Progenitor cell of endocrine pancreas (in vitro differentiated cells): ENCODE measurements at regions not wholly inside any gene's neighbourhood (a gene's known extent, or its start where the extent isn't known, plus 50 kb on each side); places are given as distances from the start of the nearest gene placed in this dataset.

ENCODE experiments used
- DNase-seq: peaks from one replicate; pipeline ENCODE4 v3.0.0; 2021; ENCODE audit warnings: low spot score; ENCODE audit not compliant: unreplicated experiment
- H3K27ac Mint-ChIP-seq: 2 replicates; pipeline ENCODE4 v1.8.0; 2021; ENCODE audit warnings: mild to moderate bottlenecking, moderate library complexity, mixed read lengths
- H3K27me3 Mint-ChIP-seq: 2 replicates; pipeline ENCODE4 v1.8.0; 2021; ENCODE audit warnings: mixed read lengths
- H3K36me3 Mint-ChIP-seq: 2 replicates; pipeline ENCODE4 v1.8.0; 2022; ENCODE audit warnings: mixed read lengths; ENCODE audit not compliant: insufficient read depth
- H3K4me1 Mint-ChIP-seq: 2 replicates; pipeline ENCODE4 v1.8.0; 2021; ENCODE audit warnings: low read depth, mixed read lengths
- H3K4me3 Mint-ChIP-seq: 2 replicates; pipeline ENCODE4 v1.8.0; 2021; ENCODE audit warnings: low read depth, mild to moderate bottlenecking, moderate library complexity, mixed read lengths
- H3K9me3 Mint-ChIP-seq: 2 replicates; pipeline ENCODE4 v1.8.0; 2021; ENCODE audit warnings: low read depth, mixed read lengths
- CTCF ChIP-seq: fragments of 200-600 bp; sonication (generic); IDR thresholded peaks from one replicate; pipeline ENCODE4 v1.5.0; 2021; ENCODE audit warnings: antibody characterized with exemption, mild to moderate bottlenecking; ENCODE audit not compliant: unreplicated experiment

DNA sequence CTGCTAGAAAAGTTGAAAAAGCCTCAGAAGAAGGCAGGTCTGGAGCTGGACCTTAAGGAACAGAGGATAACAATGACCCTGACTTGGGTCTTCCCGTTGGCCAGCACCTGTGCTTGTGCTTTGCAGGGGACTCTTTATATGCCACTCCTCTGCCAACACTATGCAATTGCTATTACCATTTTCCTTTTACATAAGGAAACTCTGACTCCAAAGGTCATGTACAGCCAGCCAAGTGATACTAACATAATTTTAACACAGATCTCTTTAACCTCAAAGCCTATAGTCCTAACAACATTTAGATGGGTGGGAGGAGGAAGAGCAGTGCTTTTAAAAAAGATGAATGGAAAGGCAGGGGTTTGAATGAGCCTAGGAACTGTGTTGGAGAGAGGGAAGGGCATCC lies 106.6 kb upstream of the RAB4A start:
- Mint-ChIP-seq H3K4me1 (peaks cover 19% of the 10 kb centered on the region), H3K27me3 (peaks cover 12% of the 10 kb centered on the region), H3K4me3 (no peak overlapping the region), H3K27ac (no peak overlapping the region), H3K9me3 (no peaks in the 10 kb centered on the region), H3K36me3 (no peaks in the 10 kb centered on the region)
- no peak for TF ChIP-seq CTCF
- no peak for DNase-seq

DNA sequence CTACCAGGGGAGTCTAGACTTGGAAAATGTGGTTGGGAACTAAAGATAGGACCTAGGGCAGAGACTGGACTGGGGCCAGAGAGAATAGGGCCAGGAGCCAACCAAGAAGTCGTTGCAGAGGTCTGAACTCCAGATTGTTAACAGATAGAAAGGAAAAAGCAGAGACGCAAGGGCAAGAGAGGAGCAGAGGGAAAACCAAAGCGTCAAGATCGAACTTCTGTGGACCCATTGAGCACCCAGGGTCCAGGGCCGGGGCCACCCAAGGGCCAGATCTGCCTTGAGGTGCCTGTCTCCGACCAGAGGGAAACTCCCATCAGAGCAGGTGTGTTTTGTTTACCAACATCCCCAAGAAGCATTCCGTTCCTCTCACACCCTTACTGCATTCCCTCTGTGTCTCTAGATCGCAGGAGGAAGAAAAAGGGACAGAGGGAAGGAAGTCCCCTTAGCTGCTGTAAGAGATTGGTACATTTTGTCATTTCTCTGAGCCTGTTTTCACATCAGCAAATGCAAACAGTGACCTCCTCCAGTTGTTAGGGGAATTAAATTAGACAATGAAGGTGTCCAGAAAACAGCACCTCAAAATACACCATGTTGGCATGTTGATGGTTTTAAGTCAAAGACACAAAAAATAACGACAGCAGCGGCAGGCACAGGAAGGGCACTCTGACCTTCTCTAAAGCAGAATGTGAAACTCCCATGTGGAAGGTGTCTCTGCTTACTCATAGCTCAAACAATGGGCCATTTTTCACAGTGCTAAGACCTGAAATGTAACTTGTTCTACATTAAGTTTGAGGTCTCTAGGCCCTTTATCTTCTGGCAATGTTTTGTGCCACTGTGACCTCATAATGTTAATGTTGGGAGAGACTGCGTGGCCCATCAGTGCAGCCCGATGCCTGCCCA lies 105.8 kb upstream of the RAB4A start:
- no peak for TF ChIP-seq CTCF
- H3K4me1 Mint-ChIP-seq, result peaks cover 21% of the 10 kb centered on the region
- H3K27ac Mint-ChIP-seq, result peak overlapping the region; percentile 18
- DNase-seq, result no peak
- H3K9me3 Mint-ChIP-seq, result no peaks in the 10 kb centered on the region
- no peak overlapping the region for H3K4me3 Mint-ChIP-seq
- peaks cover 16% of the 10 kb centered on the region for H3K27me3 Mint-ChIP-seq
- H3K36me3 Mint-ChIP-seq, result no peaks in the 10 kb centered on the region

- no peak for TF ChIP-seq CTCF
- Mint-ChIP-seq H3K9me3 (no peaks in the 10 kb centered on the region), H3K27ac (no peak overlapping the region)
Measured at GRCh38 chr1:229167318-229167717, 103.6 kb upstream of the RAB4A start.

GRCh38 chr1:229169399-229169798 lies 101.5 kb upstream of the RAB4A start:
- H3K36me3 Mint-ChIP-seq, result no peaks in the 10 kb centered on the region
- peaks cover 33% of the 10 kb centered on the region for H3K4me1 Mint-ChIP-seq
- H3K4me3 Mint-ChIP-seq, result no peak overlapping the region
- H3K27me3 Mint-ChIP-seq, result peaks cover 13% of the 10 kb centered on the region
- no peaks in the 10 kb centered on the region for H3K9me3 Mint-ChIP-seq
- DNase-seq, result no peak
- TF ChIP-seq CTCF, result no peak
- no peak overlapping the region for H3K27ac Mint-ChIP-seq

More at GRCh38 chr1:229167318-229167717, 103.6 kb upstream of the RAB4A start:
- no peaks in the 10 kb centered on the region for H3K36me3 Mint-ChIP-seq
- no peak for DNase-seq
- peaks cover 16% of the 10 kb centered on the region for H3K27me3 Mint-ChIP-seq
- H3K4me3 Mint-ChIP-seq, result no peak overlapping the region
- peaks cover 31% of the 10 kb centered on the region for H3K4me1 Mint-ChIP-seq

GRCh38 chr1:229170274-229170673 lies 100.6 kb upstream of the RAB4A start:
- Mint-ChIP-seq H3K4me3 (no peak overlapping the region), H3K27ac (no peak overlapping the region), H3K36me3 (no peaks in the 10 kb centered on the region), H3K9me3 (no peaks in the 10 kb centered on the region), H3K27me3 (peaks cover 15% of the 10 kb centered on the region), H3K4me1 (peaks cover 25% of the 10 kb centered on the region)
- TF ChIP-seq CTCF, result no peak
- no peak for DNase-seq
